ENCODE measurements at regions not wholly inside any gene's neighbourhood (a gene's known extent, or its start where the extent isn't known, plus 50 kb on each side); places are given as distances from the start of the nearest gene placed in this dataset.

DNA sequence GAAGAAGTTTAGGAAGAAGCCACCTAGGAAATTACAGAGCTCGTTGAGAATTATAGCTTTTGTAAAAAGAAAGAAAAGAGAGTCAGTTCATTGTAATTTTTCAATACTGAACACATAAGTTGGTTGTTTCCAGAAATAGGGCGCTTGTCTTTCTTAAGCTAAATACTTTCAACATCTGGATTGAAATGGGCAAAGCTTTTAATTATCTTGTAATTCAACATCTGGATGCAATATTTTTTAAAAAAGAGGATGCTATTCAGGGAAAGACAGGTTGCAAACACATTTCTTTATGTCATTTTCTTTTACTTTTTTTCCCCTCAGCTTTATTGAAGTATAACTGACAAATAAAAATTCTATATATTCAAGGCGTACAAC, 100.7 kb upstream of the TRPC7 start:
- Histone ChIP-seq H4K91ac (ENCODE audit: insufficient read depth, low read depth, low read length) (no peak overlapping the region), H3K14ac (replicated peaks; ENCODE audit: low read depth, low read length) (no peak overlapping the region), H3K9me1 (ENCODE audit: insufficient read depth, low read length) (no peaks in the 10 kb centered on the region), H4K8ac (ENCODE audit: low read depth in 2 of 2, low read length in 2 of 2) (no peak overlapping the region), H3K9ac (ENCODE audit: low read depth, low read length) (no peak overlapping the region), H3K27ac (ENCODE audit: insufficient read depth, low read length) (no peak overlapping the region), H3K56ac (ENCODE audit: extremely low read depth, insufficient read depth, low read length) (no peak overlapping the region), H3K4me3 (ENCODE audit: insufficient read depth, low read depth, low read length) (no peak overlapping the region), H4K20me1 (ENCODE audit: insufficient read depth, low read length) (no peaks in the 10 kb centered on the region), H4K5ac (ENCODE audit: low read depth, low read length) (no peak overlapping the region), H3K4me2 (ENCODE audit: low read depth, low read length) (no peak overlapping the region), H3K36me3 (ENCODE audit: control insufficient read depth, insufficient read depth, low read length) (no peaks in the 10 kb centered on the region), H3K79me1 (ENCODE audit: low read depth in 1 of 2, low read length in 2 of 2) (no peaks in the 10 kb centered on the region), H3K4ac (ENCODE audit: low read depth, low read length) (no peak overlapping the region), H3K9me3 (ENCODE audit: control insufficient read depth, insufficient read depth, low read length) (peaks cover 5% of the 10 kb centered on the region; the same call in 1 of the 2 replicates), H3K23ac (ENCODE audit: low read depth, low read length) (no peak overlapping the region), H2BK20ac (ENCODE audit: low read depth, low read length) (no peak overlapping the region), H2BK120ac (ENCODE audit: low read depth, low read length) (no peak overlapping the region), H2BK5ac (ENCODE audit: low read depth, low read length, poor library complexity, severe bottlenecking) (no peak overlapping the region), H2AK5ac (ENCODE audit: low read depth, low read length) (no peak overlapping the region), H2AK9ac (replicated peaks; ENCODE audit: low read depth, low read length, poor library complexity) (no peak overlapping the region), H2AFZ (replicated peaks; ENCODE audit: low read length, poor library complexity) (no peak overlapping the region), H3K27me3 (ENCODE audit: control insufficient read depth, insufficient read depth, low read length) (no peaks in the 10 kb centered on the region), H2BK15ac (ENCODE audit: low read depth, low read length) (no peak overlapping the region), H3K18ac (ENCODE audit: low read depth, low read length) (no peak overlapping the region), H3K4me1 (ENCODE audit: control insufficient read depth, insufficient read depth, low read length) (no peaks in the 10 kb centered on the region)
- DNase-seq (no peak), ATAC-seq (ENCODE audit: low read depth) (no peak)
- ChIA-PET POLR2A (ENCODE audit: unreplicated experiment) (no interaction called here), CTCF (no interaction called here)
- no CpG with 5 or more reads among the region's 3 CpGs for WGBS, 2 experiments (ENCODE audit: extremely low coverage in 2 of 2, insufficient read length in 1 of 2)
- in situ Hi-C loops (cut with MboI; ENCODE audit: low sequenced_read_pairs) (no loop called here), intact Hi-C loops (cut with micrococcal nuclease) (no loop called here), dilution Hi-C loops (cut with HindIII; ENCODE audit: low sequenced_read_pairs, unreplicated experiment) (no loop called here)
- no TSS peak for BruUV-seq (replicated peaks)
- TF ChIP-seq CEBPB (IDR thresholded peaks at IDR 0.05; ENCODE audit: low read depth, low read length) (no peak), MAZ (IDR thresholded peaks at IDR 0.05; ENCODE audit: borderline replicate concordance, low read depth, low read length) (no peak), POLR2A (IDR thresholded peaks at IDR 0.05; ENCODE audit: low read depth, low read length) (no peak), RAD21 (IDR thresholded peaks at IDR 0.05; ENCODE audit: low read length) (no peak), CHD1 (IDR thresholded peaks at IDR 0.05; ENCODE audit: low read depth, low read length) (no peak), MXI1 (IDR thresholded peaks at IDR 0.05; ENCODE audit: borderline replicate concordance, low read depth, low read length) (no peak), SMC3 (IDR thresholded peaks at IDR 0.05; ENCODE audit: low read depth, low read length) (no peak), NFE2L2 (IDR thresholded peaks at IDR 0.05; ENCODE audit: low read depth, low read length) (no peak), MAFK (IDR thresholded peaks at IDR 0.05; ENCODE audit: low read depth, low read length) (no peak), BHLHE40 (IDR thresholded peaks at IDR 0.05; ENCODE audit: low read depth, low read length) (no peak), FOS (IDR thresholded peaks at IDR 0.05; ENCODE audit: low read depth, low read length) (no peak), RCOR1 (IDR thresholded peaks at IDR 0.05; ENCODE audit: insufficient replicate concordance, low read length) (no peak), RFX5 (IDR thresholded peaks at IDR 0.05; ENCODE audit: low read depth, low read length) (no peak)
- TF ChIP-seq, protein P1, sequence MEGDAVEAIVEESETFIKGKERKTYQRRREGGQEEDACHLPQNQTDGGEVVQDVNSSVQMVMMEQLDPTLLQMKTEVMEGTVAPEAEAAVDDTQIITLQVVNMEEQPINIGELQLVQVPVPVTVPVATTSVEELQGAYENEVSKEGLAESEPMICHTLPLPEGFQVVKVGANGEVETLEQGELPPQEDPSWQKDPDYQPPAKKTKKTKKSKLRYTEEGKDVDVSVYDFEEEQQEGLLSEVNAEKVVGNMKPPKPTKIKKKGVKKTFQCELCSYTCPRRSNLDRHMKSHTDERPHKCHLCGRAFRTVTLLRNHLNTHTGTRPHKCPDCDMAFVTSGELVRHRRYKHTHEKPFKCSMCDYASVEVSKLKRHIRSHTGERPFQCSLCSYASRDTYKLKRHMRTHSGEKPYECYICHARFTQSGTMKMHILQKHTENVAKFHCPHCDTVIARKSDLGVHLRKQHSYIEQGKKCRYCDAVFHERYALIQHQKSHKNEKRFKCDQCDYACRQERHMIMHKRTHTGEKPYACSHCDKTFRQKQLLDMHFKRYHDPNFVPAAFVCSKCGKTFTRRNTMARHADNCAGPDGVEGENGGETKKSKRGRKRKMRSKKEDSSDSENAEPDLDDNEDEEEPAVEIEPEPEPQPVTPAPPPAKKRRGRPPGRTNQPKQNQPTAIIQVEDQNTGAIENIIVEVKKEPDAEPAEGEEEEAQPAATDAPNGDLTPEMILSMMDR (conservative IDR thresholded peaks at IDR 0.05; ENCODE audit: low read depth, low read length), result no peak
- TF ChIP-seq, protein P2, sequence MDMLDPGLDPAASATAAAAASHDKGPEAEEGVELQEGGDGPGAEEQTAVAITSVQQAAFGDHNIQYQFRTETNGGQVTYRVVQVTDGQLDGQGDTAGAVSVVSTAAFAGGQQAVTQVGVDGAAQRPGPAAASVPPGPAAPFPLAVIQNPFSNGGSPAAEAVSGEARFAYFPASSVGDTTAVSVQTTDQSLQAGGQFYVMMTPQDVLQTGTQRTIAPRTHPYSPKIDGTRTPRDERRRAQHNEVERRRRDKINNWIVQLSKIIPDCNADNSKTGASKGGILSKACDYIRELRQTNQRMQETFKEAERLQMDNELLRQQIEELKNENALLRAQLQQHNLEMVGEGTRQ (IDR thresholded peaks at IDR 0.05; ENCODE audit: low read depth, low read length), result no peak
- TF ChIP-seq, protein P3, sequence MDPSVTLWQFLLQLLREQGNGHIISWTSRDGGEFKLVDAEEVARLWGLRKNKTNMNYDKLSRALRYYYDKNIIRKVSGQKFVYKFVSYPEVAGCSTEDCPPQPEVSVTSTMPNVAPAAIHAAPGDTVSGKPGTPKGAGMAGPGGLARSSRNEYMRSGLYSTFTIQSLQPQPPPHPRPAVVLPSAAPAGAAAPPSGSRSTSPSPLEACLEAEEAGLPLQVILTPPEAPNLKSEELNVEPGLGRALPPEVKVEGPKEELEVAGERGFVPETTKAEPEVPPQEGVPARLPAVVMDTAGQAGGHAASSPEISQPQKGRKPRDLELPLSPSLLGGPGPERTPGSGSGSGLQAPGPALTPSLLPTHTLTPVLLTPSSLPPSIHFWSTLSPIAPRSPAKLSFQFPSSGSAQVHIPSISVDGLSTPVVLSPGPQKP (IDR thresholded peaks at IDR 0.05; ENCODE audit: borderline replicate concordance, low read depth, low read length), result no peak

All from IMR-90 (cell line).